HEK293 (cell line): ENCODE measurements at regions not wholly inside any gene's neighbourhood (a gene's known extent, or its start where the extent isn't known, plus 50 kb on each side); places are given as distances from the start of the nearest gene placed in this dataset.
A peak's percentile ranks its signal among the peaks of the same experiment; 100 is the strongest.

ENCODE experiments used
- CTCF ChIA-PET: fragments of 350-600 bp; formaldehyde crosslinking; extraction: SDS; loops from one replicate; lab custom pipeline; 2021; ENCODE audit warnings: antibody characterized with exemption; lab: Yijun Ruan, JAX
- POLR2A ChIA-PET: fragments of 300-600 bp; formaldehyde crosslinking; extraction: SDS; loops from one replicate; lab custom pipeline; 2020; ENCODE audit warnings: antibody characterized with exemption, inconsistent platforms; lab: Yijun Ruan, JAX
- H3K27ac ChIP-seq: fragments of 200-500 bp; sonication (Bioruptor generic); 2 replicates; pipeline ENCODE4 v1.5.1; 2014; ENCODE audit warnings: low read depth, low read length, control low read depth, inconsistent platforms; ENCODE audit errors: extremely low read depth
- H3K36me3 ChIP-seq, 2 experiments: fragments of 200-500 bp in 1 of 2; sonication (Bioruptor generic) in 1 of 2; 1 replicate in 1 of 2; 2 replicates in 1 of 2; pipeline ENCODE4 v1.5.1; 2014 to 2017; ENCODE audit warnings: inconsistent platforms in 2 of 2, low read length in 2 of 2; ENCODE audit not compliant: control insufficient read depth in 2 of 2, insufficient read depth in 1 of 2
- H3K4me1 ChIP-seq: fragments of 200-500 bp; sonication (Bioruptor generic); 2 replicates; pipeline ENCODE4 v1.5.1; 2014; ENCODE audit warnings: mild to moderate bottlenecking, low read length, inconsistent platforms; ENCODE audit not compliant: control insufficient read depth, insufficient read depth
- H3K4me3 ChIP-seq: 2 replicates; pipeline ENCODE4 v1.5.1; 2011; ENCODE audit warnings: low read depth, mild to moderate bottlenecking, control low read depth, low read length, moderate library complexity
- H3K9me3 ChIP-seq: fragments of 200-500 bp; sonication (Bioruptor generic); 2 replicates; pipeline ENCODE4 v1.5.1; 2014; ENCODE audit warnings: low read depth, low read length, inconsistent platforms; ENCODE audit not compliant: control insufficient read depth, insufficient read depth
- BCL11B ChIP-seq: fragments of 450-650 bp; formaldehyde crosslinking; IDR thresholded peaks from 2 replicates; pipeline ENCODE4 v1.5.1; 2016; ENCODE audit warnings: low read depth, missing biosample characterization, missing genetic modification characterization
- TRIM28 ChIP-seq: IDR thresholded peaks from 2 replicates; pipeline ENCODE4 v1.6.1; 2011; ENCODE audit warnings: low read length, control low read depth, borderline replicate concordance
- ZBTB1 ChIP-seq: fragments of 450-650 bp; formaldehyde crosslinking; IDR thresholded peaks from 2 replicates; pipeline ENCODE4 v1.5.1; 2016; ENCODE audit warnings: missing biosample characterization, missing genetic modification characterization
- ZBTB20 ChIP-seq: fragments of 450-650 bp; formaldehyde crosslinking; IDR thresholded peaks from 2 replicates; pipeline ENCODE4 v1.5.1; 2016; ENCODE audit warnings: missing biosample characterization, missing genetic modification characterization
- ZBTB7A ChIP-seq: fragments of 450-650 bp; formaldehyde crosslinking; IDR thresholded peaks from 2 replicates; pipeline ENCODE4 v1.5.1; 2016; ENCODE audit warnings: low read depth, missing biosample characterization, missing genetic modification characterization
- ZNF138 ChIP-seq: fragments of 450-650 bp; formaldehyde crosslinking; IDR thresholded peaks from 2 replicates; pipeline ENCODE4 v1.5.1; 2016; ENCODE audit warnings: missing biosample characterization, missing genetic modification characterization, borderline replicate concordance
- ZNF146 ChIP-seq: fragments of 450-650 bp; formaldehyde crosslinking; IDR thresholded peaks from 2 replicates; pipeline ENCODE4 v1.5.1; 2016; ENCODE audit warnings: missing biosample characterization, missing genetic modification characterization
- ZNF324 ChIP-seq: fragments of 450-650 bp; formaldehyde crosslinking; IDR thresholded peaks from 2 replicates; pipeline ENCODE4 v1.5.1; 2016; ENCODE audit warnings: missing biosample characterization, missing genetic modification characterization
- ZNF544 ChIP-seq: fragments of 450-650 bp; formaldehyde crosslinking; IDR thresholded peaks from 2 replicates; pipeline ENCODE4 v1.5.0; 2017; ENCODE audit warnings: missing biosample characterization, missing genetic modification characterization
- ZNF558 ChIP-seq: fragments of 450-650 bp; formaldehyde crosslinking; IDR thresholded peaks from 2 replicates; pipeline ENCODE4 v1.5.1; 2016; ENCODE audit warnings: missing biosample characterization, missing genetic modification characterization
- ZNF843 ChIP-seq: fragments of 450-650 bp; formaldehyde crosslinking; IDR thresholded peaks from 2 replicates; pipeline ENCODE4 v1.5.1; 2016; ENCODE audit warnings: missing biosample characterization, missing genetic modification characterization
- ZSCAN16 ChIP-seq: fragments of 450-650 bp; formaldehyde crosslinking; IDR thresholded peaks from 2 replicates; pipeline ENCODE4 v1.5.1; 2016; ENCODE audit warnings: missing biosample characterization, missing genetic modification characterization
- ZSCAN23 ChIP-seq: fragments of 450-650 bp; formaldehyde crosslinking; IDR thresholded peaks from 2 replicates; pipeline ENCODE4 v1.5.1; 2016; ENCODE audit warnings: missing biosample characterization, missing genetic modification characterization
- TF ChIP-seq, protein P1 (sequence below): fragments of 450-650 bp; formaldehyde crosslinking; IDR thresholded peaks from 2 replicates; pipeline ENCODE4 v1.5.1; 2017; ENCODE audit warnings: missing biosample characterization, missing genetic modification characterization
- TF ChIP-seq, protein P2 (sequence below): fragments of 450-650 bp; formaldehyde crosslinking; IDR thresholded peaks from 2 replicates; pipeline ENCODE4 v1.5.1; 2016; ENCODE audit warnings: missing biosample characterization, missing genetic modification characterization
- TF ChIP-seq, protein P3 (sequence below): fragments of 450-650 bp; formaldehyde crosslinking; IDR thresholded peaks from 2 replicates; pipeline ENCODE4 v1.5.1; 2017; ENCODE audit warnings: missing biosample characterization, missing genetic modification characterization
- TF ChIP-seq, protein P4 (sequence below): fragments of 450-650 bp; formaldehyde crosslinking; IDR thresholded peaks from 2 replicates; pipeline ENCODE4 v1.5.1; 2016; ENCODE audit warnings: missing biosample characterization, missing genetic modification characterization, low read depth

DNA sequence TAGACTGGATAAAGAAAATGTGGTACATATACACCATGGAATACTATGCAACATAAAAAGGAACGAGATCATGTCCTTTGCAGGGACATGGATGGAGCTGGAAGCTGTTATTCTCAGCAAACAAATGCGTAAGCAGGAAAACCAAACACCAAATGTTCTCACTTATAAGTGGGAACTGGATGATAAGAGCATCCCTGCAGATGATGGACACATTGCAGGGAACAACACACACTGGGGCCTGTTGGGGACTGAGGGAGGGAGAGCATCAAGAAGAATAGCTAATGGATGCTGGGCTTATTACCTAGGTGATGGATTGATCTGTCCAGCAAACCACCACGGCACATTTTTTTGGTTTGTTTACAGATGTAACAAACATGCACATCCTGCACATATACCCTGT is 470.5 kb upstream of the CITED2 start (continued):
- TF ChIP-seq, protein P1, sequence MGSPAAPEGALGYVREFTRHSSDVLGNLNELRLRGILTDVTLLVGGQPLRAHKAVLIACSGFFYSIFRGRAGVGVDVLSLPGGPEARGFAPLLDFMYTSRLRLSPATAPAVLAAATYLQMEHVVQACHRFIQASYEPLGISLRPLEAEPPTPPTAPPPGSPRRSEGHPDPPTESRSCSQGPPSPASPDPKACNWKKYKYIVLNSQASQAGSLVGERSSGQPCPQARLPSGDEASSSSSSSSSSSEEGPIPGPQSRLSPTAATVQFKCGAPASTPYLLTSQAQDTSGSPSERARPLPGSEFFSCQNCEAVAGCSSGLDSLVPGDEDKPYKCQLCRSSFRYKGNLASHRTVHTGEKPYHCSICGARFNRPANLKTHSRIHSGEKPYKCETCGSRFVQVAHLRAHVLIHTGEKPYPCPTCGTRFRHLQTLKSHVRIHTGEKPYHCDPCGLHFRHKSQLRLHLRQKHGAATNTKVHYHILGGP (tag by site-specific recombination): no peak
- TF ChIP-seq ZNF558 (tag by site-specific recombination) (no peak), ZNF324 (no peak), ZBTB20 (tag by site-specific recombination) (no peak)

DNA sequence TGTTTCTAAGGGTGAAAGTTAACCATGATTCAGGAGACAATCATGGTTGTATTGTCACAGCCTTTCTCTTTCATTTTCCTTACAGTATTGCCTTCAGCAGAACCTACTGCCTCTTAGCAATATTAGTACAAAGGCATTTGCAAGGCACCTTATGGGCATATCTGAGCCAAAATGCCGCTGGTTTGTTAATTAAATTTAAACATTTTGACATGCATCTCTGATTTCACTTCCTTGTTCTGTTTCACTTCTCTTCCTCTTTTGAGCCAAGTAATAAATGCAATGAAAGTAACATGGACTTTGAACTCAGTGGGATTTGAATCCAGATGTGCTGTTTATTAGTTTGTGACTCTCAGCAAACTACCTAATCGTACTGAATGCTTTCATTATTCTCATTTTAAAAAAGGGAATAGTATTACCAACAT is 467.4 kb upstream of the CITED2 start:
- H3K9me3 ChIP-seq: no peaks in the 10 kb centered on the region
- H3K4me3 ChIP-seq: no peak overlapping the region
- no peaks in the 10 kb centered on the region for H3K36me3 ChIP-seq
- ChIA-PET CTCF (interaction anchor here (0.6 kb wide), 1 partner anchor 254 kb away, joined by 3 read pairs; no protein-coding TSS in a partner anchor), POLR2A (no interaction called here)
- no peak overlapping the region for H3K27ac ChIP-seq
- TF ChIP-seq, protein P2, sequence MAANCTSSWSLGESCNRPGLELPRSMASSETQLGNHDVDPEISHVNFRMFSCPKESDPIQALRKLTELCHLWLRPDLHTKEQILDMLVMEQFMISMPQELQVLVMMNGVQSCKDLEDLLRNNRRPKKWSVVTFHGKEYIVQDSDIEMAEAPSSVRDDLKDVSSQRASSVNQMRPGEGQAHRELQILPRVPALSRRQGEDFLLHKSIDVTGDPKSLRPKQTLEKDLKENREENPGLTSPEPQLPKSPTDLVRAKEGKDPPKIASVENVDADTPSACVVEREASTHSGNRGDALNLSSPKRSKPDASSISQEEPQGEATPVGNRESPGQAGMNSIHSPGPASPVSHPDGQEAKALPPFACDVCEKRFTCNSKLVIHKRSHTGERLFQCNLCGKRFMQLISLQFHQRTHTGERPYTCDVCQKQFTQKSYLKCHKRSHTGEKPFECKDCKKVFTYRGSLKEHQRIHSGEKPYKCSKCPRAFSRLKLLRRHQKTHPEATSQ: no peak
- TF ChIP-seq, protein P3, sequence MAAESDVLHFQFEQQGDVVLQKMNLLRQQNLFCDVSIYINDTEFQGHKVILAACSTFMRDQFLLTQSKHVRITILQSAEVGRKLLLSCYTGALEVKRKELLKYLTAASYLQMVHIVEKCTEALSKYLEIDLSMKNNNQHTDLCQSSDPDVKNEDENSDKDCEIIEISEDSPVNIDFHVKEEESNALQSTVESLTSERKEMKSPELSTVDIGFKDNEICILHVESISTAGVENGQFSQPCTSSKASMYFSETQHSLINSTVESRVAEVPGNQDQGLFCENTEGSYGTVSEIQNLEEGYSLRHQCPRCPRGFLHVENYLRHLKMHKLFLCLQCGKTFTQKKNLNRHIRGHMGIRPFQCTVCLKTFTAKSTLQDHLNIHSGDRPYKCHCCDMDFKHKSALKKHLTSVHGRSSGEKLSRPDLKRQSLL (tag by site-specific recombination): no peak
- no peak for TF ChIP-seq TRIM28
- TF ChIP-seq ZBTB1 (tag by site-specific recombination): no peak
- TF ChIP-seq ZBTB7A (tag by site-specific recombination): no peak
- TF ChIP-seq BCL11B (tag by site-specific recombination): no peak
- no peaks in the 10 kb centered on the region for H3K4me1 ChIP-seq

DNA sequence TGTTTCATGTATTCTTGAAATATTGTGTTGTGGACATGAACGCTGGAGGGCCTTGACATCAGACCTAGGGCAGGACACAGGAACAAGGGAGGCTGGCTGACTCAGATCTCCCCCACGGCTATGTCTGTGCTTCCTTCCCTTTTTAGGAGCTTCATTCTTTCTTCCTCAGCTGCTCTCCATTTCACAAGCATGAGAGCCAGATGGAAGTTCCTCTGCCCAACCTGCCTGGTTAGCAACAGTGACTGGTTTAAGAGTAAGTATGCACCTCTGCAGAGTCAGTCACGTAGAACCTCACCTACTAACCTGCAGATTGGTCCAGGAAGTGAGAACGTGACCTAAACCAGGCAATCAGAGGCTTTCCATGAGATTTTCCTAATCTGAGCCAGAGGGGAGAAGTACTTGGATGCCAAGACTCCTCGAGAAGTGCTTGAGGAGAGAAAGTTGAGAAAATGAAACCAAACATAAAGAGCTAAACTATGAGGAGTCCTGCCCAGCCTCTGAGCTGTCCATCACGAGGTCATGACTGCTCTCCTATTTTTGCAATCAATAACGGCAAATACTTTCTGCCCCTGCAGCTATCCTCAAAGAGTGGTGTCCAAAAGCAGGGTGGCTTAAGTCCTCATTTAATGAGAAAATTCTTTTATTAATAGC is 465.2 kb upstream of the CITED2 start:
- H3K9me3 ChIP-seq: no peaks in the 10 kb centered on the region
- no peak overlapping the region for H3K4me3 ChIP-seq
- H3K27ac ChIP-seq: no peak overlapping the region
- ChIA-PET CTCF (no interaction called here), POLR2A (no interaction called here)
- TF ChIP-seq ZSCAN23 (tag by site-specific recombination): no peak
- no peak for TF ChIP-seq ZSCAN16
- TF ChIP-seq ZNF138 (tag by site-specific recombination): no peak
- TF ChIP-seq, protein P4, sequence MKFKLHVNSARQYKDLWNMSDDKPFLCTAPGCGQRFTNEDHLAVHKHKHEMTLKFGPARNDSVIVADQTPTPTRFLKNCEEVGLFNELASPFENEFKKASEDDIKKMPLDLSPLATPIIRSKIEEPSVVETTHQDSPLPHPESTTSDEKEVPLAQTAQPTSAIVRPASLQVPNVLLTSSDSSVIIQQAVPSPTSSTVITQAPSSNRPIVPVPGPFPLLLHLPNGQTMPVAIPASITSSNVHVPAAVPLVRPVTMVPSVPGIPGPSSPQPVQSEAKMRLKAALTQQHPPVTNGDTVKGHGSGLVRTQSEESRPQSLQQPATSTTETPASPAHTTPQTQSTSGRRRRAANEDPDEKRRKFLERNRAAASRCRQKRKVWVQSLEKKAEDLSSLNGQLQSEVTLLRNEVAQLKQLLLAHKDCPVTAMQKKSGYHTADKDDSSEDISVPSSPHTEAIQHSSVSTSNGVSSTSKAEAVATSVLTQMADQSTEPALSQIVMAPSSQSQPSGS (tag by site-specific recombination): 0 out of 2 replicates have a peak, but pooled peaks have one; percentile 40
- TF ChIP-seq ZNF544 (tag by site-specific recombination): no peak
- TF ChIP-seq ZNF843 (tag by site-specific recombination): no peak
- no peak for TF ChIP-seq ZNF146 (tag by site-specific recombination)
- H3K36me3 ChIP-seq: no peaks in the 10 kb centered on the region
- no peaks in the 10 kb centered on the region for H3K4me1 ChIP-seq
